H1 (cell line): ENCODE measurements at regions not wholly inside any gene's neighbourhood (a gene's known extent, or its start where the extent isn't known, plus 50 kb on each side); places are given as distances from the start of the nearest gene placed in this dataset.

Experiments used
- CTCF ChIA-PET: fragments of 300-600 bp; sonication (Branson Sonifier 250); formaldehyde crosslinking; loops from one replicate; lab custom pipeline; 2021; ENCODE audit not compliant: partially characterized antibody; lab: Charles Lee
- POLR2A ChIA-PET: fragments of 300-600 bp; sonication (Branson Sonifier 250); formaldehyde crosslinking; loops from one replicate; lab custom pipeline; 2021; ENCODE audit warnings: inconsistent platforms; ENCODE audit not compliant: partially characterized antibody; lab: Charles Lee
- DNase-seq, 2 experiments: peaks; one replicate each; pipeline versions ENCODE4 v3.0.0 to v3.0.0-alpha.2; 2010 to 2022; ENCODE audit warnings: low spot score in 2 of 2, low read depth in 1 of 2, mixed read lengths in 1 of 2
- FAIRE-seq: peaks from 2 replicates; lab custom pipeline; 2011; peaks lifted over from hg19 to GRCh38; lab: Jason Lieb, UNC
- H2AFZ ChIP-seq: 2 replicates; pipeline ENCODE4 v1.8.1; 2012; ENCODE audit warnings: low read length, inconsistent platforms
- H2AK5ac ChIP-seq: 2 replicates; pipeline ENCODE4 v1.6.1; 2013; ENCODE audit warnings: low read depth, low read length
- H2BK120ac ChIP-seq: replicated peaks from 2 replicates; pipeline ENCODE3; 2013; ENCODE audit warnings: low read depth, low read length, inconsistent platforms
- H2BK12ac ChIP-seq: 2 replicates; pipeline ENCODE4 v1.6.1; 2013; ENCODE audit warnings: low read depth, low read length
- H2BK15ac ChIP-seq: 2 replicates; pipeline ENCODE4 v1.6.1; 2013; ENCODE audit warnings: low read length
- H2BK20ac ChIP-seq: 2 replicates; pipeline ENCODE4 v1.6.1; 2013; ENCODE audit warnings: low read length
- H2BK5ac ChIP-seq: 2 replicates; pipeline ENCODE4 v1.6.1; 2013; ENCODE audit warnings: low read depth, low read length
- H3K14ac ChIP-seq: 2 replicates; pipeline ENCODE4 v1.6.1; 2013; ENCODE audit warnings: inconsistent platforms; ENCODE audit not compliant: insufficient read length
- H3K18ac ChIP-seq: 2 replicates; pipeline ENCODE4 v1.6.1; 2013; ENCODE audit warnings: low read length; ENCODE audit errors: extremely low read depth
- H3K23ac ChIP-seq: 2 replicates; pipeline ENCODE4 v1.6.1; 2013; ENCODE audit warnings: inconsistent platforms; ENCODE audit not compliant: insufficient read length
- H3K23me2 ChIP-seq: 2 replicates; pipeline ENCODE4 v1.6.1; 2013; ENCODE audit warnings: low read depth, low read length
- H3K27ac ChIP-seq: 2 replicates; pipeline ENCODE4 v1.6.1; 2011; ENCODE audit warnings: low read depth, low read length, inconsistent platforms
- H3K27me3 ChIP-seq, 4 experiments: replicated peaks in 1 of 4; 1 replicate in 1 of 4; 2 replicates in 3 of 4; pipeline versions ENCODE4 v1.6.1 to v1.8.1; 2011 to 2013; ENCODE audit warnings: low read length in 3 of 4, mild to moderate bottlenecking in 3 of 4, inconsistent platforms in 2 of 4, mixed read lengths in 2 of 4, moderate library complexity in 1 of 4; ENCODE audit not compliant: control insufficient read depth in 3 of 4, insufficient read depth in 3 of 4; ENCODE audit errors: extremely low read depth in 1 of 4
- H3K36me3 ChIP-seq, 4 experiments: 2 replicates each; pipeline versions ENCODE4 v1.6.1 to v1.8.1; 2011 to 2013; ENCODE audit warnings: mild to moderate bottlenecking in 4 of 4, low read length in 3 of 4, moderate library complexity in 2 of 4, control low read depth in 1 of 4, inconsistent platforms in 1 of 4; ENCODE audit not compliant: insufficient read depth in 4 of 4, control insufficient read depth in 2 of 4
- H3K4ac ChIP-seq: replicated peaks from 2 replicates; pipeline ENCODE3; 2013; ENCODE audit warnings: low read length, low read depth, mixed read lengths, inconsistent platforms; ENCODE audit not compliant: insufficient read length
- H3K4me1 ChIP-seq, 4 experiments: replicated peaks in 1 of 4; 1 replicate in 1 of 4; 2 replicates in 3 of 4; pipeline versions ENCODE4 v1.6.1 to v1.8.1; 2011 to 2013; ENCODE audit warnings: low read length in 3 of 4, inconsistent platforms in 2 of 4, mixed read lengths in 1 of 4; ENCODE audit not compliant: insufficient read depth in 4 of 4, control insufficient read depth in 3 of 4
- H3K4me2 ChIP-seq, 2 experiments: 2 replicates each; pipeline versions ENCODE4 v1.6.1 to v1.8.1; 2011 to 2013; ENCODE audit warnings: low read depth in 2 of 2, low read length in 2 of 2, control low read depth in 1 of 2, inconsistent platforms in 1 of 2, mild to moderate bottlenecking in 1 of 2; ENCODE audit not compliant: insufficient read depth in 1 of 2
- H3K4me3 ChIP-seq, 4 experiments: fragments of 200-600, 300-600 bp in 1 of 4; sonication (generic), shearing (Covaris generic), sonication (Bioruptor Twin) in 1 of 4; 2 replicates each; pipeline versions ENCODE4 v1.5.1 to v1.8.1; 2011 to 2016; ENCODE audit warnings: low read length in 4 of 4, low read depth in 3 of 4, control low read depth in 2 of 4, inconsistent platforms in 2 of 4, mild to moderate bottlenecking in 2 of 4, mixed read lengths in 1 of 4, moderate library complexity in 1 of 4; ENCODE audit not compliant: insufficient read depth in 2 of 4; ENCODE audit errors: extremely low read depth in 1 of 4
- H3K56ac ChIP-seq: replicated peaks from 2 replicates; pipeline ENCODE3; 2013; ENCODE audit warnings: low read depth, mild to moderate bottlenecking, mixed read lengths, low read length, inconsistent platforms; ENCODE audit not compliant: insufficient read length
- H3K79me1 ChIP-seq: 2 replicates; pipeline ENCODE4 v1.6.1; 2013; ENCODE audit warnings: low read depth, low read length, control low read depth
- H3K79me2 ChIP-seq, 2 experiments: 2 replicates each; pipeline versions ENCODE4 v1.6.1 to v1.8.1; 2012 to 2013; ENCODE audit warnings: low read length in 2 of 2, mild to moderate bottlenecking in 2 of 2, inconsistent platforms in 1 of 2; ENCODE audit not compliant: insufficient read depth in 2 of 2, control insufficient read depth in 1 of 2
- H3K9ac ChIP-seq, 4 experiments: replicated peaks in 1 of 4; 1 replicate in 1 of 4; 2 replicates in 3 of 4; pipeline versions ENCODE4 v1.6.1 to v1.8.1; 2011 to 2013; ENCODE audit warnings: low read depth in 3 of 4, low read length in 3 of 4, control low read depth in 2 of 4, mild to moderate bottlenecking in 2 of 4, moderate library complexity in 2 of 4, inconsistent platforms in 1 of 4; ENCODE audit errors: extremely low read depth in 1 of 4
- H3K9me3 ChIP-seq, 2 experiments: 2 replicates each; pipeline versions ENCODE4 v1.6.1 to v1.8.1; 2012 to 2013; ENCODE audit warnings: mild to moderate bottlenecking in 2 of 2, moderate library complexity in 2 of 2, control low read depth in 1 of 2, inconsistent platforms in 1 of 2, low read depth in 1 of 2, low read length in 1 of 2, mixed read lengths in 1 of 2; ENCODE audit not compliant: insufficient read depth in 2 of 2
- H4K20me1 ChIP-seq, 2 experiments: replicated peaks in 1 of 2; 2 replicates each; pipeline versions ENCODE3 to v1.8.1; 2011 to 2013; ENCODE audit warnings: inconsistent platforms in 2 of 2, low read length in 2 of 2, mild to moderate bottlenecking in 1 of 2; ENCODE audit not compliant: insufficient read depth in 2 of 2, control insufficient read depth in 1 of 2
- H4K5ac ChIP-seq: 2 replicates; pipeline ENCODE4 v1.6.1; 2013; ENCODE audit warnings: low read length, low read depth, mixed read lengths, inconsistent platforms; ENCODE audit not compliant: insufficient read length
- H4K8ac ChIP-seq: 2 replicates; pipeline ENCODE4 v1.8.0; 2013; ENCODE audit warnings: mild to moderate bottlenecking, moderate library complexity, low read length, inconsistent platforms; ENCODE audit not compliant: insufficient read depth; ENCODE audit errors: extremely low read depth
- H4K91ac ChIP-seq: replicated peaks from 2 replicates; pipeline ENCODE3; 2013; ENCODE audit warnings: low read length, mixed read lengths, inconsistent platforms; ENCODE audit not compliant: insufficient read length
- CBX8 ChIP-seq: fragments of 300-800, 300-1000 bp; sonication (generic); IDR thresholded peaks from 2 replicates; pipeline ENCODE4 v1.7.1; 2016; ENCODE audit warnings: low read depth, low read length, borderline replicate concordance
- GABPA ChIP-seq: IDR thresholded peaks from 2 replicates; pipeline ENCODE4 v1.6.1; 2011; ENCODE audit warnings: mild to moderate bottlenecking, low read length, moderate library complexity, borderline replicate concordance; ENCODE audit not compliant: insufficient read depth
- GTF2F1 ChIP-seq: IDR thresholded peaks from 2 replicates; pipeline ENCODE4 v1.6.1; 2012; ENCODE audit warnings: low read depth, low read length, improper control_type of control experiment, borderline replicate concordance
- KDM5A ChIP-seq: fragments of 200-600 bp; IDR thresholded peaks from 2 replicates; pipeline ENCODE4 v1.7.1; 2012; ENCODE audit warnings: mild to moderate bottlenecking, low read length, inconsistent platforms, mixed read lengths
- PHF8 ChIP-seq: fragments of 200-600 bp; sonication (generic); conservative IDR thresholded peaks from 2 replicates; pipeline ENCODE4 v1.7.1; 2012; ENCODE audit warnings: low read depth, mild to moderate bottlenecking, inconsistent platforms, low read length, moderate library complexity
- YY1 ChIP-seq: IDR thresholded peaks from 2 replicates; pipeline ENCODE4 v1.6.1; 2011; ENCODE audit warnings: low read depth, mild to moderate bottlenecking, low read length
- WGBS, 2 experiments: shearing (Covaris generic) in 1 of 2; methylation state at CpG; one replicate each; pipeline versions ENCODE4 v1.1.6 to v1.1.7; 2013 to 2015; ENCODE audit warnings: low lambda C conversion rate in 2 of 2, mixed read lengths in 2 of 2, inconsistent platforms in 1 of 2, low coverage in 1 of 2, missing lambda C conversion rate in 1 of 2; ENCODE audit not compliant: insufficient replicate concordance in 2 of 2, insufficient coverage in 1 of 2, insufficient read length in 1 of 2; ENCODE audit errors: extremely low coverage in 1 of 2, missing lambda C conversion rate in 1 of 2; 5-methylcytosine and 5-hydroxymethylcytosine counted together
- TF ChIP-seq, protein P1 (sequence below): IDR thresholded peaks from 2 replicates; pipeline ENCODE4 v1.6.1; 2012; ENCODE audit warnings: inconsistent platforms

GRCh38 chr6:167400482-167401138, 75.7 kb downstream of the TTLL2 start:
- H3K9ac ChIP-seq, result no peak overlapping the region
- H3K23ac ChIP-seq, result no peak overlapping the region
- no peak overlapping the region for H2BK120ac ChIP-seq
- H2BK20ac ChIP-seq, result no peak overlapping the region
- ChIA-PET CTCF (no interaction called here), POLR2A (no interaction called here)
- 0 out of 2 replicates have a peak overlapping the region, but pooled peaks have one; percentile 3 for H4K8ac ChIP-seq
- H2AK5ac ChIP-seq, result no peak overlapping the region
- no peak overlapping the region for H2BK15ac ChIP-seq
- DNase-seq, result no peak
- no peak overlapping the region for H3K27ac ChIP-seq
- no peak overlapping the region for H4K91ac ChIP-seq
- no peak overlapping the region for H3K56ac ChIP-seq
- H3K14ac ChIP-seq, result no peak overlapping the region
- FAIRE-seq, result no peak
- 93% methylated on average over 18 of the region's 18 CpGs; no CpG with 5 or more reads in 1 of the 2 experiments for WGBS, 2 experiments
- H3K18ac ChIP-seq, result no peak overlapping the region
- no peaks in the 10 kb centered on the region for H3K23me2 ChIP-seq
- H4K5ac ChIP-seq, result no peak overlapping the region
- H3K4me3 ChIP-seq, result no peak overlapping the region
- H2AFZ ChIP-seq, result no peak overlapping the region
- TF ChIP-seq, protein P1, sequence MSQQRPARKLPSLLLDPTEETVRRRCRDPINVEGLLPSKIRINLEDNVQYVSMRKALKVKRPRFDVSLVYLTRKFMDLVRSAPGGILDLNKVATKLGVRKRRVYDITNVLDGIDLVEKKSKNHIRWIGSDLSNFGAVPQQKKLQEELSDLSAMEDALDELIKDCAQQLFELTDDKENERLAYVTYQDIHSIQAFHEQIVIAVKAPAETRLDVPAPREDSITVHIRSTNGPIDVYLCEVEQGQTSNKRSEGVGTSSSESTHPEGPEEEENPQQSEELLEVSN, result no peak
- no peak for TF ChIP-seq GTF2F1
- no peak for TF ChIP-seq KDM5A
- no peak for TF ChIP-seq CBX8
- TF ChIP-seq GABPA, result no peak
- TF ChIP-seq PHF8, result no peak
- TF ChIP-seq YY1, result no peak
- H3K27me3 ChIP-seq, result no peaks in the 10 kb centered on the region
- H3K36me3 ChIP-seq, result no peaks in the 10 kb centered on the region
- no peaks in the 10 kb centered on the region for H3K79me2 ChIP-seq
- H3K79me1 ChIP-seq, result no peaks in the 10 kb centered on the region
- H3K4me2 ChIP-seq, result no peak overlapping the region
- H3K4me1 ChIP-seq, result peaks cover 0 to 8% (median 0%) of the 10 kb centered on the region in 4 experiments; a peak in 3 of 7 replicates
- H3K4ac ChIP-seq, result no peak overlapping the region
- H2BK5ac ChIP-seq, result no peak overlapping the region
- 0 out of 2 replicates have a peak overlapping the region, but pooled peaks have one; percentile 17 for H2BK12ac ChIP-seq
- no peaks in the 10 kb centered on the region for H3K9me3 ChIP-seq
- no peaks in the 10 kb centered on the region for H4K20me1 ChIP-seq
